Stomach (tissue), 4 donors: ENCODE measurements at regions not wholly inside any gene's neighbourhood (a gene's known extent, or its start where the extent isn't known, plus 50 kb on each side); places are given as distances from the start of the nearest gene placed in this dataset.

ENCODE experiments used
- CTCF ChIP-seq, 7 experiments: fragments of 450-650 bp in 4 of 7; fragments of 200-600 bp in 3 of 7; sonication (generic) in 3 of 7; IDR thresholded peaks; one replicate each; pipeline ENCODE4 v1.5.1; 2016 to 2019; ENCODE audit warnings: antibody characterized with exemption in 7 of 7, control low read depth in 2 of 7, mild to moderate bottlenecking in 1 of 7
- EP300 ChIP-seq: sonication (generic); formaldehyde crosslinking; IDR thresholded peaks from one replicate; pipeline ENCODE4 v1.6.1; 2017; ENCODE audit warnings: antibody characterized with exemption

GRCh38 chr10:9427209-9427608, 1372.7 kb downstream of the GATA3 start:
- no peak for TF ChIP-seq CTCF (IDR thresholded peaks at IDR 0.05)
- TF ChIP-seq EP300 = no peak
